ENCODE measurements at regions not wholly inside any gene's neighbourhood (a gene's known extent, or its start where the extent isn't known, plus 50 kb on each side); places are given as distances from the start of the nearest gene placed in this dataset.

DNA sequence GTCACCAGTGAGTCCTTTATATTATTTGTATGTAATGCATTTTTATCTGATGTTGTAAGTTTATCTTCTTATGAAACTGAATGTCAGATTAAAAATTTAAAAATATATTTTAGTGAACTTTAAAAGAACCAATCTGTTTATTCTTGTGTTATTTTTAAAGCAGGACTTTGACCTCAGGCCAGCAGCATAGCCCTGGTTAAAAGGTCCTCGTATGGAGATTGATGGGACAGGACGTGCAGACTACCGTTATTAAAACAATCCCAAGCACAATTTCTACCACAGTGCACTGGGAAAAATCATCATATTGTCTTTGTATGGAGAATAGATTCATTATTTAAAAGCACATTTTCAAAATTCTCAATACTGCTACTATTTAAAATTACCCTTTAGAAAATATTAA, 573.8 kb upstream of the ARGLU1 start:
- Mint-ChIP-seq H3K36me3 (ENCODE audit: low read depth) (no peaks in the 10 kb centered on the region), H3K4me3 (no peak overlapping the region), H3K27me3 (no peaks in the 10 kb centered on the region), H3K4me1 (no peaks in the 10 kb centered on the region), H3K9me3 (peaks cover under 1% of the 10 kb centered on the region), H3K27ac (no peak overlapping the region)
- ATAC-seq (replicated peaks), result no peak

DNA sequence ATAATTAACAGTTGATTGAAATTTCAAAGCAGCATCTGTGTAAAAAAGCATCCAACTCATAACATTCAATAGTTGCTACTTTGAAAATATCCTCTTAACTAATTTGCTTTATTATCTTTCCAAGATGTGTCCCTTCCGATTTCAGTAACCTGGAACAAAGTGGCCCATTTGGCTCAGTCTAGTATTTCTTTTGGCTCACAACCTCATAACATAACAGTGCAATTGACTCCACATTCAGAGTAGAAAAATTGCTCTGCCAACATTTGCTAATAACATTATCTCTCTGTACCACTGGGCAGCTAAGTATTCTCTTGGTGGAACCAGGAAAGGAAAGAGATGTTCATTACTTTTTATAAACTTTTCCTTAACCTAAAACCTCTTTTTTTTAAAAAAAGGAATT, 571.1 kb upstream of the ARGLU1 start:
- Mint-ChIP-seq H3K9me3 (no peaks in the 10 kb centered on the region), H3K27me3 (no peaks in the 10 kb centered on the region), H3K4me1 (no peaks in the 10 kb centered on the region), H3K36me3 (ENCODE audit: low read depth) (no peaks in the 10 kb centered on the region), H3K4me3 (no peak overlapping the region), H3K27ac (no peak overlapping the region)
- ATAC-seq (replicated peaks), result no peak

DNA sequence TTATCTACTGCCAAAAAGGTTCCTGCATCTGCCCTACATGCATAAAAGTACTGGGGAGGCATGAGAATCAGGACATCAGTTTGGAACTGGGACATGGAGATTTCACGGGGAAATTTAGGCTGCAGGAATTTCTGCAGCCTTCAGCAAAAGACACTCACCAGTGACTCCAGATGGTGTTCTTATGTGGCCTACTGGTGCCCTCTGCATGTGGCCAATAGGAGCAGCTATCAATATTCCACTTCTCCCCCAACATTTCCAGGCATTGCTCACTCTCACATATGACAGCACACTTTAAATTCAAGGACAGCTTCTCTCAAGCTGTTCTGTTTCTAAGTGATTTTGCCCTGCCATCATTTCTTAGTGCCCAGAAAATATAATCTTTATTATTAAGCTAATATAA, 570.5 kb upstream of the ARGLU1 start:
- peaks cover 3% of the 10 kb centered on the region for H3K9me3 Mint-ChIP-seq
- H3K27me3 Mint-ChIP-seq, result no peaks in the 10 kb centered on the region
- H3K4me1 Mint-ChIP-seq, result no peaks in the 10 kb centered on the region
- no peak overlapping the region for H3K27ac Mint-ChIP-seq
- ATAC-seq (replicated peaks), result no peak
- H3K36me3 Mint-ChIP-seq (ENCODE audit: low read depth), result no peaks in the 10 kb centered on the region
- no peak overlapping the region for H3K4me3 Mint-ChIP-seq

DNA sequence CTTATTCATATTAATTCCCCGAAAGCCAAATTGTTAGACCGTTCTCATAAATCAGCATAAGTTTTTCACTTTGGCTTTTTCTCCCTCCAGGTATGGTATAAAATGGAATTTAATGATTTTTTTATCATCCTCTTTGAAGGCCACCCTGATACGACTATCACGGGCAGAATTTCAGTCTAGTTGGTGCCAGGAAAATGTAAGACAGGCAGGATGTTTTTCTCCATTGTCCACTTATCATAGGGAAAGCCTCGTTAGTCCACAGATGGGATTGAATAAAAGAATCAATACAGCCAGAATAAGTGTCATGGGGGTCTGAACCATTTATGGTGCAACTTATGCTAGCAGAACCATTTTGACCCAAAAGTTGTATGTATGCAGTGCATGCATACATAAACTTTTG, 566.0 kb upstream of the ARGLU1 start:
- Mint-ChIP-seq H3K9me3 (peaks cover 6% of the 10 kb centered on the region), H3K4me1 (no peaks in the 10 kb centered on the region), H3K27ac (no peak overlapping the region), H3K4me3 (no peak overlapping the region), H3K36me3 (ENCODE audit: low read depth) (no peaks in the 10 kb centered on the region), H3K27me3 (no peaks in the 10 kb centered on the region)
- no peak for ATAC-seq (replicated peaks)

DNA sequence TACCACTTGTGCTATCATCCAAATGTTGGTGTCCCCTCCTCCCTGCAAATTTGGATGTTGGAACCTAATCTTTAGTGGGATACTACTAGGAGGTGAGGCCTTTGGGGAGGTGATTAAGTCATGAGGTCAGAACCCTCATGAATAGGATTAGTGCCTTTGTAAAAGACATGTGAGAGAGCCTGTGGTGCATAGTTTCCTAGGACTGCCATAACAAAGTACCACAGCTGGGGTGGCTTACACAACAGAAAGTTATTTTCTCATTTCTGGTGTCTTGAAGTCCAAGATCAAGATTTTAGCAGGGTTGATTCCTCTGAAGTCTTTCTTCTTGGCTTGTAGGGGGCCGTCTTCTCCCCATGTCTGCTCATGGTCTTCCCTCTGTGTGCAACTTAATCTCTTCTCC, 562.6 kb upstream of the ARGLU1 start:
- no peaks in the 10 kb centered on the region for H3K4me1 Mint-ChIP-seq
- no peak for ATAC-seq (replicated peaks)
- H3K36me3 Mint-ChIP-seq (ENCODE audit: low read depth), result no peaks in the 10 kb centered on the region
- H3K27me3 Mint-ChIP-seq, result no peaks in the 10 kb centered on the region
- peaks cover 16% of the 10 kb centered on the region for H3K9me3 Mint-ChIP-seq
- H3K27ac Mint-ChIP-seq, result no peak overlapping the region
- no peak overlapping the region for H3K4me3 Mint-ChIP-seq

DNA sequence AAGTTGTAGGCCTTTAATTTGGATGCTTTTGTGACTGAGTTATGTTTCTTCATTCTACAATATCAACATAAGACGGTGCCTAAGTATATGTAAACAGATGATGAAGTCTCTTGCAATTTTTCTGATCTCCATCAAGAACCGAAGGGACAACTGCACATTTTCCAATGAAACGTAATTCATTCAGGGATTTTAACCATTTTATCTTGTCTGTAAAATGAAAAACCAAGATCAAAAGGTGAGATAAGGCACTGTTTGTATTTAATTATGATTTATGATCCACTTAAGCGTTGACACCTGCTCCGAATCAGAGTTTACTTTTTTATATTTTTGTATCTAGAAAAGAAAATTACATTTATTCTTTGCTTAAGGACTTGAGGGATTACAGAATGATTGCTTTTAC, 556.8 kb upstream of the ARGLU1 start:
- H3K4me1 Mint-ChIP-seq, result no peaks in the 10 kb centered on the region
- no peak overlapping the region for H3K4me3 Mint-ChIP-seq
- H3K27me3 Mint-ChIP-seq, result no peaks in the 10 kb centered on the region
- no peak for ATAC-seq (replicated peaks)
- H3K9me3 Mint-ChIP-seq, result peaks cover 11% of the 10 kb centered on the region
- no peaks in the 10 kb centered on the region for H3K36me3 Mint-ChIP-seq (ENCODE audit: low read depth)
- no peak overlapping the region for H3K27ac Mint-ChIP-seq

DNA sequence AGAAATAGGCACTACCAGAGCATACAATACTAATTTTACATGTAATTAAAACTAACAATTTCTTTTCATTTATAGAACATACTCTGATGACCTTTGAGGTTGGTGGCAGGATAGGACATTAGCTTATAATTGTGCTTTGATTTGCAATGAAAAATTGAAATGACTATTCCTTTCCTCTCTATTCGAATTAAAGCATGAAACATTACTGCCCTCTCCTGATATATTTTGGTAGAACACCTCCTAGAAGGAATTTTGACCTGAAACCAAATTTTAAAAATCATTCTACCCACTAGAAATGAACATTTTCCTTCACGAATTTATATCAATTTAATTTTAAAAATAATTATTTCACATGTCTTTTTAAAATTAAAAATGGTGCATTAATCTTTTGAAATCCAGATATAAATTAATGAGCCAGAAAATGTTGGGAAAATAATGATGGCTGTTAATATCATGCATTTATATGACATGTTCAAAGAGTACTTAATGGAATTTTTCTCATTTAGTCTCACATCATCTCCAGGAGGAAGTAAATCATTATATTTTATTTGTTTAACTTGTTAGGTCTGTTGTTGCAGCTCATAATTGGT, 556.3 kb upstream of the ARGLU1 start:
- H3K27ac Mint-ChIP-seq, result no peak overlapping the region
- no peaks in the 10 kb centered on the region for H3K4me1 Mint-ChIP-seq
- no peak for ATAC-seq (replicated peaks)
- no peaks in the 10 kb centered on the region for H3K36me3 Mint-ChIP-seq (ENCODE audit: low read depth)
- no peaks in the 10 kb centered on the region for H3K27me3 Mint-ChIP-seq
- H3K9me3 Mint-ChIP-seq, result peaks cover 11% of the 10 kb centered on the region
- no peak overlapping the region for H3K4me3 Mint-ChIP-seq

DNA sequence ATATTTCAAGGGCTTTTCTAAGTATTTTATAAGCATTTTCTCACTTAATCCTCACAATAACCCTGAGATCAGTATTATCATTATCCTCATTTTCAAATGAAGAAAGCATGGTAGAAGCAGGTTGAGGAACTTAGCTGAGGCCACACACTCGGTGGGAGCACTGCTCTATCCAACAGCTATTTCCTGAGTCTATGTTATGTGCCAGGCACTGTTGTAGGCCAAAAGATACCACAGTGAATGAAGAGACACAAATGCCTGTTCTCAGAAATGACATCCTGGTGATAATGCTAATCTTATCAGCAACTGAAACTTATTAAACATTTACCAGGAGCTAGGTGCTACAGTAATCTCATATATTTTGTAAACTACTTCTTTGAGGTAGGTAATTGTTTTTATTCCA, 553.9 kb upstream of the ARGLU1 start:
- Mint-ChIP-seq H3K27ac (no peak overlapping the region), H3K9me3 (no peaks in the 10 kb centered on the region), H3K4me3 (no peak overlapping the region), H3K4me1 (no peaks in the 10 kb centered on the region), H3K27me3 (peaks cover 8% of the 10 kb centered on the region), H3K36me3 (ENCODE audit: low read depth) (no peaks in the 10 kb centered on the region)
- no peak for ATAC-seq (replicated peaks)

DNA sequence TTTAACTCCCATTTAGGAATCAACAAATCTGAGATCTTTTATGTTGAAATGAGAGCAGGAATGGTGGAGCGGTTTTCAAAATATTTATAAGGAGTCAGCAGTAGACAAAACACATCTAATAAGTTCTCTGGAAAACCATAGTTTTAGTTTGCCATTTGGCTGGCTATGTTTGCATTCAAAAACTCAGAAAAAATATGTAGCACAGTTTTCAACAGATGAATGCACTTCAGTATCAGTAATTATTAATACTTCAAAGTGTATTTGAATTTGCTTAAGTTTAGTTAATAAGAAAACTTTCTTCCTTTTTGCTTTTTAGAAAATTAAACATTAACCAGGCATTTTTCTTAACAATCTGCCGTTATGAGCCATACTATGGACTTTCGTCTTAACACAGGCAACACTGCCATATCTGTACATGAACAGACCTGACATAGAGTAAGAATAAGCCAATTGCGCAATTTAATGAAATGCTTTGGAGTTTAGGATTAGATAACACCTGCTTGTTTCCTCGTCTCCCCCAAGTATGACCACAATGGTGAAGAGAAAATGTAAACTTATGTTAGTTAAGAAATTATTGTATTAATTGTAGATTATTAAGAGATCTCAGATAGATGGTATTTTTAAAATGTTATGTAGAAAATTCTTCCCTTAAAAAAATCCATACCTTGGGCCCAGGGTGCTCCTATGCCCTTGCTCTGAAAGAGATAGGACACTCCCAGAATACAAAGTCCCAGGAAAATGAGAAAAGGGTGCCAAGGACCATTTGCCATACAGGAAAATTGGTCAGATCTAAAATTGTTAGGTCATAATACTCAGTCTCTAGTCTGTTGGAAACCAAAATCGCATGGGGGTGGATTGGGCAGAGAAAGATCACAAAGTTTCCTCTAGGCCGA, 552.3 kb upstream of the ARGLU1 start:
- Mint-ChIP-seq H3K27ac (no peak overlapping the region), H3K9me3 (peaks cover 6% of the 10 kb centered on the region), H3K4me3 (no peak overlapping the region), H3K4me1 (no peaks in the 10 kb centered on the region), H3K27me3 (peaks cover 14% of the 10 kb centered on the region), H3K36me3 (ENCODE audit: low read depth) (no peaks in the 10 kb centered on the region)
- no peak for ATAC-seq (replicated peaks)

DNA sequence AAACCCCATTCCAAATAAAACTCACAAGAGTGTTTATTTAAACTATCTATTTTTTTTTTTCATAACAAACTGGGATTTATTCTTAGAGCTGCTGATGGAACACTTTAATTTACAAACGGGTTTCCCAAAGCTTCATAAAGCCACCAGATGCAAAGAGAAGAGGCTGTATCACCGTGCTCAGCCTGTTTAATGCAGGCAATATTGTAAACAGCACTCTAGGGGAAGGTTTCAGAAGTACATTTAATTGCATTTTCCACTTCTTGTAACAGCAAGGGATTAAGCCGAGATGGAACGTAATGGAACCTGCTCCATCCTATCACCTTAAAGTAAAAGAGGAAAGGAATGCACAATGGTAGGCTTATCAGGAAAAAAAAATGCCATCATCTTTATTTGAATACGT, 550.6 kb upstream of the ARGLU1 start:
- no peak for ATAC-seq (replicated peaks)
- Mint-ChIP-seq H3K27ac (no peak overlapping the region), H3K36me3 (ENCODE audit: low read depth) (no peaks in the 10 kb centered on the region), H3K9me3 (peaks cover 11% of the 10 kb centered on the region), H3K4me1 (no peaks in the 10 kb centered on the region), H3K27me3 (peaks cover 14% of the 10 kb centered on the region), H3K4me3 (no peak overlapping the region)

DNA sequence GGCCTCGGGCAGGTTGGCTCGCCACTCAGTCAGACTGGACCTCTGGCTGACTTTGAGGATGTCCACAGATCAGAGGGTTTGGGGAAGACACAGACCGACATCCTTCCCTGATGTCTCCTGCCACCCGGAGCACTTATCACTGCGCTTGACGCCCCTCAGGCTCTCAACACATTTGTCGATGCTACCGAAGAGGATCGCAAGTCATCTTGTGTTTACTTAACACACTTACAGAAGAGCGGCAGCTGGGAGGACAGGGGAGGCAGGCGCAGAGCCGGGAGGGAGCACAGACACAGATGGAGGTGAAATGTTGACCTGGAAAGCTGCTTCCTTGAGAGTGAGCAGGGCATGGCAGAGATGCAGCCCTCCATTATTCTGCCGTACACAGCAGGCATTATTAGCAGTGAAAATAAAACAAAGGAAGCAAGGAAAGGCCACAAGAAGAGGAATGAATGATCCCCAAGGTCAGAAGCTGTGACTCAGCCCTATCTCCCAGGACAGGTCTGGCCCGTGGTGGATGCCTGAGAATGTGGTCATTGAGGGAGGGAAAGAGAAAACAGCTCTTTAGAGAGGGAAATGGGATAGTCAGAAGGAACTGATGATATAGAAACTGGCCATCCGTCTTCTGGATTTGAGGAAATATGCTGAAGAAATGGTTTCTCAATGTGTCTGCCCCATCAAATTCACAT, 549.5 kb upstream of the ARGLU1 start:
- no peak overlapping the region for H3K4me3 Mint-ChIP-seq
- H3K27ac Mint-ChIP-seq, result no peak overlapping the region
- no peak for ATAC-seq (replicated peaks)
- H3K36me3 Mint-ChIP-seq (ENCODE audit: low read depth), result no peaks in the 10 kb centered on the region
- peaks cover 11% of the 10 kb centered on the region for H3K9me3 Mint-ChIP-seq
- H3K4me1 Mint-ChIP-seq, result no peaks in the 10 kb centered on the region
- H3K27me3 Mint-ChIP-seq, result peaks cover 14% of the 10 kb centered on the region

DNA sequence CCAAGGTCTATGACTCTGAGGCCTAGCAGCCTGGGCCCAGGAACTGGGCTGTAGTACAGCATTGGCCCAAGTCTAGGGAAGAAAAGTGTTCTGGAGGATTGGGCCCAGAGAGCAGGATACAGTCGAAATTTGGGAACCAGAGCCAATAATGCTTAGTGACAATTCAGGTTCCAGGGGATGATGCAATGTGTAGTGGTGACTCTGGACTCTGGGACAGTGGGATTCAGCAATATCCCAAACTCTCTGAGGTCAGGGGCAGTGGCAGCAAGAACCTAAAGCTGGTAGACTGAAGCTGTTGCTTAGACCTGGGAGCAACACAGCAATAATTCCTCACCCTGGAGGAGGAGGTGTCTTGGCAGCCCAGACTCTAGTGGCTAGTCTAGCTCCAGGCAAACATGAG, 545.5 kb upstream of the ARGLU1 start:
- H3K27ac Mint-ChIP-seq, result no peak overlapping the region
- H3K9me3 Mint-ChIP-seq, result peaks cover 16% of the 10 kb centered on the region
- no peaks in the 10 kb centered on the region for H3K36me3 Mint-ChIP-seq (ENCODE audit: low read depth)
- H3K4me3 Mint-ChIP-seq, result no peak overlapping the region
- H3K27me3 Mint-ChIP-seq, result peaks cover 14% of the 10 kb centered on the region
- ATAC-seq (replicated peaks), result no peak
- no peaks in the 10 kb centered on the region for H3K4me1 Mint-ChIP-seq

DNA sequence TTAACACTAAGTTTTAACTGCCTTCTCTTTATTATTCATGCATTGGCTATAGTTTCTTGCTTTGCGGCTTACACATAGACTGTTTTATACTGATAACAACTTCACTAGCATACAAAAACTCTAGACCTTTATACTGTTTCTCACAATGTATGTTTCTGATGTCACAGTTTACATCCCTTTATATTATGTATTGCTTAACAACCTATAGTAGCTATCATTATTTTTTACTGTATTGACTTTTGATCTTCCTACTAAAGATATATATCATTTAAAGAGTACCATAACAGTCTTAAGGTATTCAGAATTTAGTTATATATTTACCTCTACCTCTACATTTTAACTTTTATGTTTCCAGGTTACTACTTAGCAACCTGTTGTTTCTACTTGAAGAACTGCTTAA, 543.3 kb upstream of the ARGLU1 start:
- ATAC-seq (replicated peaks), result no peak
- Mint-ChIP-seq H3K4me1 (no peaks in the 10 kb centered on the region), H3K27me3 (peaks cover 3% of the 10 kb centered on the region), H3K36me3 (ENCODE audit: low read depth) (no peaks in the 10 kb centered on the region), H3K9me3 (peaks cover 16% of the 10 kb centered on the region), H3K27ac (no peak overlapping the region), H3K4me3 (no peak overlapping the region)

DNA sequence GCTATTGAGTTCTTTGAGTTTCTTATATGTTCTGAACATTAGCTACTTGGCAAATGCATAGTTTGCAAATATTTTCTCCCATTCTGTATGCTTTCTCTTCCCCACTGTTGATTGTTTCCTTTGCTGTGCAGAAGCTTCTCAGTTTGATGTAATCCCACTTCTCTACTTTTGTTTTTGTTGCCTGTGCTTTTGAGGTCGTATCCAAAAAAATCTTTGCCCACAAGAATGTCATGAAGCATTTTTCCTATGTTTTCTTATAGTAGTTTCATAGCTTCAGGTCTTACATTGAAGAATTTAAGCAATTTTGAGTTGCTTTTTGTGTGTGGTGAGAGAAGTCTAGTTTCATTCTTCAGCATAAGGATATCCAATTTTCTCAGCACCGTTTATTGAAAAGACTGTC, 536.7 kb upstream of the ARGLU1 start:
- Mint-ChIP-seq H3K36me3 (ENCODE audit: low read depth) (no peaks in the 10 kb centered on the region), H3K27me3 (no peaks in the 10 kb centered on the region), H3K4me3 (no peak overlapping the region), H3K27ac (no peak overlapping the region), H3K9me3 (peaks cover 5% of the 10 kb centered on the region), H3K4me1 (no peaks in the 10 kb centered on the region)
- no peak for ATAC-seq (replicated peaks)

DNA sequence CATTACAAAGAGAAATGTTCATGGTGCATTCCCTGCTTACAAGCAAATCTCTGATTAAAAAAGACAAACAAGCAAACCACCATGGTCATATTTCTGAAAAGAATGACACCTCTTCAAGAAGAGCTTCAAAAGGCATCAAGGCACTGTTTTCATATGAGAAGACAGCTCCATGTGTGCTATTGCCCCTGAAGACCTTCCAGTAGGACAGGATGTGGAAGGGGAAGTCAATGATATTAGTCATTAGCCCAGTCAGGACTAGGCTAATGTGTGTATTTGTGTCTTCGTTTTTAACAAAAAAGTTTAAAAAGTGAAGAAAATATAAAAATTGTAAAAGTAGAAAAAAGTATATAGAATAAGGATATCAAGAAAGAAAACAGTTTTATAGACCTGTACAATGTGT, 534.7 kb upstream of the ARGLU1 start:
- Mint-ChIP-seq H3K27ac (no peak overlapping the region), H3K4me1 (no peaks in the 10 kb centered on the region), H3K36me3 (ENCODE audit: low read depth) (no peaks in the 10 kb centered on the region), H3K9me3 (no peaks in the 10 kb centered on the region), H3K4me3 (no peak overlapping the region), H3K27me3 (no peaks in the 10 kb centered on the region)
- no peak for ATAC-seq (replicated peaks)

Measured in activated T-helper 17 cell treated with anti-CD3 and anti-CD28 coated beads, Interleukin-2, amount 50 U/mL, for 72 hours (primary cell).